ENCODE measurements at regions not wholly inside any gene's neighbourhood (a gene's known extent, or its start where the extent isn't known, plus 50 kb on each side); places are given as distances from the start of the nearest gene placed in this dataset.

DNA sequence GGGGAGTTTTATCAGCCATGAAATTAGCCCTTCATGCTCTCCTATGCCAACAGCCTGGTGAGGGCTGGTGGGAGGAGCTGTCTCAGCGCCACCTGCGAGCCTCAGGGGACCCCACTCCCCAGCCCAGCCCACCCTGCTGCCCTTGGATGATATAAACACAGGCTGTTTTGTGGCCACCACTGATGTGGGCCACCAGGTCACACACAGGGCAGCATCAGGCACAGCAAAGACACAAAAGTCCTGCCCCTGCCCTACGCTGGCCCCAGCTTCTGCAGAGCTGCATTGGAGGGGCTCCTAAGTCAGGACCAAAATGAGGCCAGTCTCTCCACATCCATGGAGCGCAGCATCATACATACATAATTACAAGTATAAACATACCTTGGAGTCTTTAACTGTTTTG lies 110.6 kb upstream of the TEX51 start:
- Histone ChIP-seq H3K4me1 (no peaks in the 10 kb centered on the region), H3K9me3 (no peaks in the 10 kb centered on the region), H3K27ac (no peak overlapping the region), H3K36me3 (no peaks in the 10 kb centered on the region), H3K4me3 (no peak overlapping the region), H3K27me3 (peaks cover 30% of the 10 kb centered on the region)
- no peak for TF ChIP-seq CTCF (IDR thresholded peaks at IDR 0.05)
- TF ChIP-seq POLR2A (IDR thresholded peaks at IDR 0.05), result no peak
- no peak for TF ChIP-seq EP300 (IDR thresholded peaks at IDR 0.05)
- TF ChIP-seq POLR2AphosphoS5 (IDR thresholded peaks at IDR 0.05), result no peak
- WGBS, 2 donors (ENCODE audit: low coverage in 1 of 2), result 75 to 100% methylated on average over 1 to 2 of the region's 4 CpGs
- ATAC-seq, result no peak

DNA sequence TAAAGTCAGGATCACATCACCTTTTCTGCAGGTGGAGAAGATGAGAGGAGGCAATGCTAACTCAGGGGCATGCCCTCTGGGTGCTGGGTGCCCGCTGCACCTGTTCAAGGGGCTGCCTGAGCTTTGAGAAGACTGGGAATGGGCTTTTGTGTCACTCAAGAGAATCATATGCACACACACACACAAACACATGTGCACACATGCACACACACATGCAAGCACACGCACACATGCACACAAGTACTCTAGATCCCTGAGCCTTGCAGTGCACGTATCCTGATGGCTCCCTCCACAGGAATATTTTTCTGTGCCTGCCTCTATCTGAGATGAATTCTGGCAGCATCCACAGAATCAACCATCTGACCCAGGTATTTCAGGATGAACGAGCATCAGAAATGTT lies 110.0 kb upstream of the TEX51 start:
- H3K4me1 ChIP-seq, result no peaks in the 10 kb centered on the region
- no peak overlapping the region for H3K4me3 ChIP-seq
- TF ChIP-seq CTCF (IDR thresholded peaks at IDR 0.05), result no peak
- no peak for TF ChIP-seq EP300 (IDR thresholded peaks at IDR 0.05)
- TF ChIP-seq POLR2A (IDR thresholded peaks at IDR 0.05), result no peak
- no peak for TF ChIP-seq POLR2AphosphoS5 (IDR thresholded peaks at IDR 0.05)
- peaks cover 35% of the 10 kb centered on the region for H3K27me3 ChIP-seq
- H3K9me3 ChIP-seq, result no peaks in the 10 kb centered on the region
- no peak overlapping the region for H3K27ac ChIP-seq
- H3K36me3 ChIP-seq, result no peaks in the 10 kb centered on the region
- no peak for ATAC-seq
- 80 to 92% methylated on average over 1 to 3 of the region's 4 CpGs for WGBS, 2 donors (ENCODE audit: low coverage in 1 of 2)

DNA sequence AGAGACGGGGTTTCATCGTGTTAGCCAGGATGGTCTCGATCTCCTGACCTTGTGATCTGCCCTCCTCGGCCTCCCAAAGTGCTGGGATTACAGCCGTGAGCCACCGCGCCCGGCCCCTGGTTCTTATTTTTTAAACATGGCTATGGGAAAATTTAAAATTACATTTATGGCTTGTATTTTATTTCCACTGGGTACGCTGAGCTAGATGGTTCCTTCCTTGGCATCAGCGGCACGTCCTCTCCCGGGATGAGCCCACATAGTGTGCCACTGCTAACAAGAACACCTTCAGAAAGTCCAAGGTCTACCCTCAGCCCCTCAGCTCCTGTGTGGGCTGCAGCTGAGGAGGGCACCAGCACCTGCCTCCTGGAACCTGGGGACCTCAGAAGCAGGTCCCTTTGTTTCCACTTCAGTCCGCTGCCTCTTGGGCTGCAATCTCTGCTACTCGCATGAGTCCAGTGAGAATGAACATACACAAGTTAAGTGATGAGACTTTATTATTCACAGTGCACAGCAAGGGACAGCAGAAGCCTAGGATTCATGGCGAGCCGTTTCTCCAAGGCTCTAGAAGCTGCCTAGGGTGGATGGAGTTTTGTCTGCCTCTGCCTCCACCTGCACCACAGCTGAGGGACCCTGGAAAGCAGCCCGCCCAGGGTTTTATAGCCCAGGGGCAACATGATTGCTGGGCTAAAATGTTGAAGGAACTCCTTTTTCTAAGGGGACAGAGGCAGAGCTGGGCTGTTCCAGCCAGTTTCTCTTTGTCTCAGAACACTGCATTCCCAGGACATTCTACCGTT lies 107.5 kb upstream of the TEX51 start:
- ATAC-seq, result no peak
- Histone ChIP-seq H3K9me3 (no peaks in the 10 kb centered on the region), H3K27ac (no peak overlapping the region), H3K36me3 (no peaks in the 10 kb centered on the region), H3K4me1 (no peaks in the 10 kb centered on the region), H3K4me3 (no peak overlapping the region), H3K27me3 (peaks cover 35% of the 10 kb centered on the region)
- WGBS, 2 donors (ENCODE audit: low coverage in 1 of 2), result 73 to 100% methylated on average over 1 to 11 of the region's 18 CpGs
- TF ChIP-seq EP300 (IDR thresholded peaks at IDR 0.05) (no peak), CTCF (IDR thresholded peaks at IDR 0.05) (no peak), POLR2AphosphoS5 (IDR thresholded peaks at IDR 0.05) (no peak), POLR2A (IDR thresholded peaks at IDR 0.05) (no peak)

DNA sequence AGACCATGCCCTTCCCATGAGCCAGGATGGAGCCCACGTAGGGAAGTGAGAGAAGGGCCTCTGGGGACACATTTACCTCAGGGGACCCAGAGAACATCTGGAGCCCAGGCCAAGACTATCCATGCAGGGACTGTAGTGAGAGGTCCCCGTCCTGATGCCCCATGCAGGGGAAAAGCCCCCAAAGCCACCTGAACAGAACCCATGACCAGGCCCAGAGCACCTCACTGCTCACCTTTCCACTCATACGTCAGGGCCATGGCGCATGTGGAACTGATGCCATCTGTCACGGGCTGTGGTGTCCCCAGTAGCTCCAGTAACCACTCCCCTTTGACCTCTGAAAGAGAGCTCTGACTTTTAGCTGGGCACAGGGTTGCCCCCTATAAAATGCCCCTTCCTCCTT lies 106.5 kb upstream of the TEX51 start:
- Histone ChIP-seq H3K4me1 (no peaks in the 10 kb centered on the region), H3K36me3 (no peaks in the 10 kb centered on the region), H3K27ac (no peak overlapping the region), H3K9me3 (no peaks in the 10 kb centered on the region), H3K27me3 (peaks cover 35% of the 10 kb centered on the region), H3K4me3 (no peak overlapping the region)
- TF ChIP-seq CTCF (IDR thresholded peaks at IDR 0.05), result no peak
- TF ChIP-seq EP300 (IDR thresholded peaks at IDR 0.05), result no peak
- no peak for TF ChIP-seq POLR2A (IDR thresholded peaks at IDR 0.05)
- TF ChIP-seq POLR2AphosphoS5 (IDR thresholded peaks at IDR 0.05), result no peak
- WGBS, 2 donors (ENCODE audit: low coverage in 1 of 2), result 89 to 100% methylated on average over 1 to 4 of the region's 5 CpGs
- no peak for ATAC-seq

GRCh38 chr2:126792993-126793392 lies 105.7 kb upstream of the TEX51 start:
- Histone ChIP-seq H3K4me3 (no peak overlapping the region), H3K36me3 (no peaks in the 10 kb centered on the region), H3K4me1 (no peaks in the 10 kb centered on the region), H3K9me3 (no peaks in the 10 kb centered on the region), H3K27ac (no peak overlapping the region), H3K27me3 (peaks cover 39% of the 10 kb centered on the region)
- 84 to 88% methylated on average over 4 of the region's 4 CpGs for WGBS, 2 donors (ENCODE audit: low coverage in 1 of 2)
- ATAC-seq, result no peak
- TF ChIP-seq EP300 (IDR thresholded peaks at IDR 0.05), result no peak
